22Rv1 (cell line): ENCODE measurements at regions not wholly inside any gene's neighbourhood (a gene's known extent, or its start where the extent isn't known, plus 50 kb on each side); places are given as distances from the start of the nearest gene placed in this dataset.

Source experiments
- H3K27ac ChIP-seq: fragments of 450-650 bp; 2 replicates; pipeline ENCODE4 v1.5.1; 2017
- ZFX ChIP-seq: fragments of 450-650 bp; IDR thresholded peaks from 2 replicates; pipeline ENCODE4 v1.6.1; 2017; ENCODE audit warnings: antibody characterized with exemption, borderline replicate concordance
- TF ChIP-seq, protein P1 (sequence below): fragments of 450-650 bp; IDR thresholded peaks from 2 replicates; pipeline ENCODE4 v1.5.1; 2017; ENCODE audit warnings: mild to moderate bottlenecking

DNA sequence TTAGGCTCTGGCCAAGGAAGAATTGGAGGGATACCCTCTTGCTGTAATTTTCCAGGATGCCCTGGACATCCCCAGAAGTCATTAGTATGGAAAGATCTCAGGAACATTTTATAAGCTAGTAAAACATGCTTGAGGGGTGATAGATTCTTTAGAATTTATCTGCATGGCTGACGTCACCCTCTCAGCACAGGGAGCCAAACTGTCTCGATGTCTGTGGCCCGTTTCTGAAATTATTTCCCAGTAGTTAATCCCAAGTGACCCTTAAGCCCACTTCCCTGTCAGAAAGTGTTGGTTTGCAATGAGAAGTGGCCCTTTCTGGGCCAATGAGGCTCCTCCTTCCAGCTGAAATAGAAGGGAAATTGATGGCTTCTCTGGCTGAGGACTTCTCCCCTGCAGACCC, 184.5 kb upstream of the BMPER start:
- no peak overlapping the region for H3K27ac ChIP-seq
- TF ChIP-seq, protein P1, sequence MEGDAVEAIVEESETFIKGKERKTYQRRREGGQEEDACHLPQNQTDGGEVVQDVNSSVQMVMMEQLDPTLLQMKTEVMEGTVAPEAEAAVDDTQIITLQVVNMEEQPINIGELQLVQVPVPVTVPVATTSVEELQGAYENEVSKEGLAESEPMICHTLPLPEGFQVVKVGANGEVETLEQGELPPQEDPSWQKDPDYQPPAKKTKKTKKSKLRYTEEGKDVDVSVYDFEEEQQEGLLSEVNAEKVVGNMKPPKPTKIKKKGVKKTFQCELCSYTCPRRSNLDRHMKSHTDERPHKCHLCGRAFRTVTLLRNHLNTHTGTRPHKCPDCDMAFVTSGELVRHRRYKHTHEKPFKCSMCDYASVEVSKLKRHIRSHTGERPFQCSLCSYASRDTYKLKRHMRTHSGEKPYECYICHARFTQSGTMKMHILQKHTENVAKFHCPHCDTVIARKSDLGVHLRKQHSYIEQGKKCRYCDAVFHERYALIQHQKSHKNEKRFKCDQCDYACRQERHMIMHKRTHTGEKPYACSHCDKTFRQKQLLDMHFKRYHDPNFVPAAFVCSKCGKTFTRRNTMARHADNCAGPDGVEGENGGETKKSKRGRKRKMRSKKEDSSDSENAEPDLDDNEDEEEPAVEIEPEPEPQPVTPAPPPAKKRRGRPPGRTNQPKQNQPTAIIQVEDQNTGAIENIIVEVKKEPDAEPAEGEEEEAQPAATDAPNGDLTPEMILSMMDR = no peak
- TF ChIP-seq ZFX = no peak

DNA sequence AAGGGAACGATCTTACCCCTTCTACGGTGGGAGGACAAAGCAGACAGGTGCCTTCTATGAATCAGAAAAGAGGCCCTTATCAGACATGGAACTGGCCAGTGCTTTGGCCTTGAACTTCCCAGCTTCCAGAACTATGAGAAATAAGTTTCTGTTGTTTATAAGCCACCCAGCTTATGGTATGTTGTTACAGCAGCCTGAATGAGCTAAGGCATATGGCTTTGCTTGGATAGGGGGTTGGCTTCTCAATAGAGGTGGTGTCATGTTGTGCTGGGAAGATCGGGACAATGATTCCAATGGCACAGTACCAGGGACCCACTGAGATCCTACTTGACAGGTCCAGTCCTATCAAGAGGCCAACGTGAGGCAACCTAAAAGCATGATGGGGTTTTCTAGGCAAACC, 183.4 kb upstream of the BMPER start:
- TF ChIP-seq, protein P1 = no peak
- no peak for TF ChIP-seq ZFX
- H3K27ac ChIP-seq = no peak overlapping the region

DNA sequence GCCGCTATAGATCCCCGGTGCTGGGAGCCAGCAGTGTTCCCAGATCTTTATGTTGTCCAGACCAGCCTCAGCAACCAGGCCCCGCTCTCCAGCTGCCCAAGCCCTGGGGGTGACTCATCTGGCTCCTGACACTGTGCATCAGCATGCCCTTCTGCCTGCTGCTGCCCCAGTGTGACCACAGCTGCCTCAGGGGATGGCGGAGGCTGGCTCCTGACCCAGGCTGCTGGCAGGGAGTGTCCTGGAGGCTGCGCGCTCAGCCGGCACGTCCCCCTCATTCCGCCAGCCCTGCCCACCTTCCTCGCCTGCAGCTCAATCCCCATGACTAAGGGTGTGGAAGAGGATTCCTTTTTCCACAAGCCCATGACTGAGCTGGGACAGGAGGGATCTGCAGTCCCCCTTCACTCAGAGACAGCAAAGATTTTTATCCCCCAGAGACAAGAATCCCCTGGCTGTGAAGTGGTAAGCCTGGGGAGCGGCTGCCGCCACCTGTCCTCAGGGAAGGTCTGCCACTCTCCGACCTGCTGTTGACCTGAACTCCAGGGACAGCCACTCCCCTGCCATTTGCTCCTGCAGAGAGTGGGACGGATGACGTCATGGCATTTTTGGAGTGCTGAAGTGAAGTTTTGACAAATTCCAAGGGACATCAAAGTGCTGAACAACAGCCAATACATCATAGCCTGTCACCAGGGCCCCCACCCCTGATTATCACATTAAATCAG, 182.8 kb upstream of the BMPER start:
- TF ChIP-seq, protein P1 = no peak
- no peak for TF ChIP-seq ZFX
- no peak overlapping the region for H3K27ac ChIP-seq

DNA sequence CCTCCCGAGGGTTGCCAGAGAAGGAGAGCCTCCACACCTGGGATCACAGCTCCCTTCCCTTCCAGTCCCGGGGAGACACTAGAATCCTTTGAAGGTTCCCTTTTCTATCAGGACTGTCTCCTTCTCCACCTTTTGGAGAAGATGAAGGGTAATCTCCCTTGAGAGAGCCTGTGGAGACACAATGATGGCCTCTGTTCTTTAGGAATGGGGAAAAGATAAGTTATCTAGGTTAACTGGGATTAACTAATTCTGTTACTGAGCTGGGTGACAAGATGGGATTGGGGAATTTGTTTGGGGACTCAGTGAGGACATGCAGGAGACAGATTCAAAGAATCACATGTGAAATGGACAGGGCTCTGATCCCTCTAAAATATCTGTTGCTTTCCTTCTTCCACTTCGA, 181.1 kb upstream of the BMPER start:
- TF ChIP-seq, protein P1 = no peak
- TF ChIP-seq ZFX = no peak
- no peak overlapping the region for H3K27ac ChIP-seq

DNA sequence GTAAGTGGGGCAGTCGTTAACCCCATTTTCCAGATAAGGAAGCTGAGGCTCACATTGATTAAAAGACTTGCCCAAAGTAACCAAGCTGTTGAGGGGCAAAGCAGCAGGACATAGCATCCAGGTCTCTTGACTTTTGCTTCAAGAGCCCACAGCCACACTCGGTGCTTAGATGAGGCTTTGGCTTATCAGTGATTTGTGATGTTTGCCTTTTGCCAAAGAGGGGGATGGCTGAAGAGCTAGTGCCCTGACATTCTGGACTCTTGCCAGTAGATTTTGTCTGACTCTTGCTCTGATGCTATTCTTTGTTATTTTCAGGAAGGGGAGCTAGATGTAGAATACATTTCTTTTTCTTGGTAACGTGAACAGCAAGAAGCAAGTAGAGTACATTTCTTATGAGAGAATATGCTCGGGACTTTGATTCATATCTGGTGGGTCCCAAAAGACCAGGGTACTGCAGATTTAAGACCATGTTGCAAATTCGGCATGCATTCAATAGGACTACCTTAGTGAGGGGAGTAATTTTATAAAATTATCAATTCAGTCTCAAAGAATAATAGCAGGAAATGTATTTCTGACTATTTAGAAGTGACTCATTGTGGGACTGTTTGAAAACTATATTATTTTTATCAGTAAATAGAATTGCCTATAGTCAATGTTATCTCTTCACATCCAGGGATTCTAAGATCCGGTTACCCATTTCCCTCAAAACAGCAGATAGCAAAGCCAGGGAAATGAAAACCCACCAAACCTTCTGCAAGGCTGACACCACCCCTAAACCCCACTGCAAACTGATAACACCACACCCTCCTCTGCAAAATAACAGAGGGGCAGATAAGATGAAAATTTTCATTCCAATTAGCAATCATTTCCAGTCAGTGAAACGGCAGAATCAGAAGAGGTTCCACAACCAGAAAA, 180.0 kb upstream of the BMPER start:
- no peak overlapping the region for H3K27ac ChIP-seq
- TF ChIP-seq, protein P1 = no peak
- no peak for TF ChIP-seq ZFX

DNA sequence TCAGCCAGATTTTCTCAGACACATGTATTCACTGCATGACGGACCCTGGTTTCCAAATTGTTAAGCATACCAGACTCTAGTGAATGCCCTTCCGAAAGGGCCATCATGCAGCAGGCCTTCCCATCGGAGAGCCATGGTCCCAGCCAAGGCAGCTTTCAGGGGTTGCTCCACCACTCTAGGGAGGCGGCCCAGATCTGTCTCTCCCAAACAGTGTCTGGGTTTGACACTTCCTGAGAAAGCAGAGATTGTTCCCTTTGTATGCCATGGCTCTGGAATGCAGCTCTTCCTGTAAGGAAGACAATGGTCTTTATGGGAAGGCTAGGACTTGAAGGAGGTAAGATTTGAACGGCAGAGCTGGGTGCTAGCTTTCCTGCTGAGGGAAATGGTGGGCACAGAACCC, 178.8 kb upstream of the BMPER start:
- H3K27ac ChIP-seq = no peak overlapping the region
- no peak for TF ChIP-seq ZFX
- TF ChIP-seq, protein P1 = no peak

DNA sequence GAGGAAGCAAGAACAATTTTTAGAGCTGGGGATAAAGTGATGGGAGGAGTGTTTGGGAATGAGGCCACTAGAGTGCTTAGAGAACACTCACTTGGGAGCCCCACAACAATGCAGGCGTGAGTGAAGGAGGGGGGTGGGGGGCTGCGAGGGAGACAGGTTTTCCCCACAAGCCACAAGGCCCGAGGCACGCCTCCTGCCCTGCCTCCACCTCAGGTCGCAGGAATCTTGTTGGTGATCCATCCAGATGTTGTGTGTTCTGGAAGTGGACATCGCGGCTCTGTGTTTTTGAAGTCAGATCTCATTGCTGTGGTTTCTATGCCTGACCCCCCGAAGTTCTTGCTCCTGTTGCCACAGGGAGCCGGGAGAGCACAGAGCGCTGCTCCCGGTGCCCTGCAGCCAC, 178.0 kb upstream of the BMPER start:
- TF ChIP-seq, protein P1 = no peak
- no peak for TF ChIP-seq ZFX

More for the DNA sequence above, 178.0 kb upstream of the BMPER start:
- H3K27ac ChIP-seq = no peak overlapping the region
